NAMALWA (cell line): ENCODE measurements at regions not wholly inside any gene's neighbourhood (a gene's known extent, or its start where the extent isn't known, plus 50 kb on each side); places are given as distances from the start of the nearest gene placed in this dataset.
"Not testable (repeated sequence)": the region's sequence is repeated elsewhere in the genome, so short reads cannot be mapped to it uniquely, and the experiment has no call there.

Source experiments
- DNase-seq: peaks from one replicate; pipeline ENCODE4 v3.0.0-alpha.2; 2015; ENCODE audit warnings: low spot score

- no peak for DNase-seq
Observed at GRCh38 chr20:6715401-6715941, 52.0 kb upstream of the BMP2 start.

DNA sequence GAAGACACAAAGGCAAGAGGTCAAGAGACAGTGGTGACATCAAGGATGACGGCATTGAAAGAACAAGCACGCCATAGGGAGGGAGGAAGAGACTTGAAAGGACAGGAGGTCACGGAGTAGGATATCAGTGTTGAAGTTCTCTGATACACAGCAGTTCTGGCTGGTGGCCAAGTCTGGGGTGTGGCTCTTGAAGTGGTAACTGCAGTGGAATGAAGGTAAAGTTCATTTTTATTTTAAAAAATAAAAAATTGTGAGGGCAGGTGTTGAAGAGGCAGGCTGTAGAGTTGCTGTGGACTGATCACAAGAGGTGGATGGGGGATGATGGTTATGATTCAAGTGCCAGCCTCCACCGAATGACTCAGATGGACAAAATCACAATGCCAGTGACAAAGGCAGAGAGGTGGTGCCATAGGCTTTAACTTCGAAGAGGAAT lies 53.2 kb upstream of the BMP2 start:
- DNase-seq: no peak

DNA sequence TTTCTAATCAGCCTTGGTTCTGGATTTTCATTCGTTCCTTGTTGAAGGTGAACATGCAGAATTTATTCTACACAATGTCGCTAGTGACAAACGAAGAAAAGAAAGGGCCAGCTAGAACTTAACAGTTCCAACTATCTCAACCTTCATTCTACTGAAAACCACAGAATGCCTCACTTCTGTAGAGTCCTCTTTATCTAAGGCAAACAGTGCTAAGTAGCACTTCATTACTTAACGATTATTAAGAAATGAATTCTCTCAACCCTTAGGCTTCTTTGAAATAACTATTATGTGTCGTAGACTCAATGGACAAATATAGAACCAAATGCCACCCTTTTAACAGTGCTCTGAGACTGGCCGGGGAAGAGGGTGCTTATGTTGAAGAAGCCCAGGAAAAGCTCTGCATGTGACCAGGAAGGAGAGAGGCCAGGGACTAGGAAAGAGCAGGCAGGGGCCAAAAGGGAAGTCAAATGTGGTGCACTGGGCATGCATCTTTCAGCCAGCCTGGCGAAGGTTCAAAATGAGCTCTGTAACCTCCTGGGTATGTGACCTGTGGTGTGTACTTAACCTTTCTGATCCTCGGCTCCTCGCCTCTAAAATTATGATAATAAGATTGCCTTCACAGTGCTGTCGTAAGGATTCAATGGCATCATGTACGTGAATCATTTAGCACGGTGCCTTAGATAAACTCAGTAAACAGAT lies 55.4 kb upstream of the BMP2 start:
- DNase-seq: no peak

GRCh38 chr20:6709910-6710595 lies 57.4 kb upstream of the BMP2 start:
- no peak for DNase-seq

DNA sequence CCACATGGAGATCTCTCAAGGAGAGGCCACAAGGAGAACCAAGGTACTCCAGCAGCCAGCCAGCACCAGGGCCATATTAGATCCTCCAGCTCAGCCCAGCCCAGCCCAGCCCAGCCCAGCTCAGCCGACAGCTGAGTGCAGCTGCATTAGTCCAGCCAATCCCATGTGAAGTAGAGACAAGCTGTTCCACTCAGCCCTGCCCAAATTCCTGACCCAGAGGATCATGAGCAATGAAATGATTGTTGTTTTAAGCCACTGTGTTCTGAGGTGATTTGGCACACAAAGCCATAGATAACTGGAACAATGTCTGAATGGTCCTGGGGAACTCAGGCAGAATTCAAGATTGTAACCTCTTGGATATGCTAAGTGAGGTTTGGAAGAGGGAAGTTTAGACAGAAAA lies 59.5 kb upstream of the BMP2 start:
- no peak for DNase-seq

DNA sequence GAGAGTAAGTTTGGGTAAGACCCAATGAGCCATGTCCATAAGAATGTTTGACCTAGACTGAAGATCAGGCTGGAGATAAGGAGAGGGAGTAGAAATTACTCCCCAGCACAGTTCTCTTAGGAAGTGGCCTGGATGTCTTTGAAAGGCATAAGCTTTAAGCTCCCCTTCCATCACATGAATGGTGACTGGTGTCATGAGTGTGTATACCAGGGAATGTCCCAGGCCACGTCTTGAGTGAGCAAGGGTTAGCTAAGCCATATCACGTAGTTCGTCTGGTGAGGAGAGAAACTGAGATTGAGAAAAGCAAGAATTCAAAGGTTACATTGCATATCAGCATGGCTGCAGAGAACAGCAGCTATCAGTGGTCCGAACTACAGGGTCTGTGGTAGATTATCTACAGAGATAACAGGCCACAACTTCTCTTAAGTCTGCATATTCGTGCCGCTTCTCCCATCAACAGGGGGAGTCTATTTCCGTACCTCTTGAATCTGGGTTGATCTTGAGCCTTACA lies 60.1 kb upstream of the BMP2 start:
- no peak for DNase-seq

- no peak for DNase-seq
Observed at GRCh38 chr20:6705926-6706548, 61.4 kb upstream of the BMP2 start.

- no peak for DNase-seq
Observed at GRCh38 chr20:6705106-6705766, 62.2 kb upstream of the BMP2 start.

GRCh38 chr20:6704132-6704861 lies 63.2 kb upstream of the BMP2 start:
- DNase-seq: no peak

- DNase-seq: no peak
Observed at GRCh38 chr20:6703656-6704055, 63.8 kb upstream of the BMP2 start.

GRCh38 chr20:6703047-6703446 lies 64.4 kb upstream of the BMP2 start:
- DNase-seq: no peak

GRCh38 chr20:6702144-6702543 lies 65.3 kb upstream of the BMP2 start:
- DNase-seq: no peak

- DNase-seq: no peak
Observed at GRCh38 chr20:6700563-6701329, 66.7 kb upstream of the BMP2 start.

- DNase-seq: no peak
Observed at GRCh38 chr20:6699921-6700562, 67.4 kb upstream of the BMP2 start.

GRCh38 chr20:6698723-6699122 lies 68.8 kb upstream of the BMP2 start:
- no peak for DNase-seq

DNA sequence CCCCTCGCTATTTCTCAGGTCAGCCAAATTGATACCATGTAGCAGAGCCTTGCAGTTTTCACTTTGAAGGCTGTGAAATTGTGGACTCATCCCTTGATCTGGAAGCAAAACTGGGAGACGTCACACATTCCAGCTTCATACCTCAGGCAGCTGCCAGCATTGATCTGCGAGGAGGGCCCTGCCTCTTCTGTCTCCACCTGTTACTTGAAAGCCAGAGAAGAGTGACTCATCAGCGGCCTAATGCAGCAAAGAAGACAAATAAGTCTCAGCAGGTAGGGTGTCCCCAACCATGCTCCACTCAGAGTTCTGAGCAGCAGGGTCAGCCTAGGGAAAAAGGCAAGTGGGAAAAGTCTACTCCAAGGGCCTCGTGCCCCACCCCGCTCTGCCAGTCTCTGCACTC lies 69.4 kb upstream of the BMP2 start:
- DNase-seq: no peak

DNA sequence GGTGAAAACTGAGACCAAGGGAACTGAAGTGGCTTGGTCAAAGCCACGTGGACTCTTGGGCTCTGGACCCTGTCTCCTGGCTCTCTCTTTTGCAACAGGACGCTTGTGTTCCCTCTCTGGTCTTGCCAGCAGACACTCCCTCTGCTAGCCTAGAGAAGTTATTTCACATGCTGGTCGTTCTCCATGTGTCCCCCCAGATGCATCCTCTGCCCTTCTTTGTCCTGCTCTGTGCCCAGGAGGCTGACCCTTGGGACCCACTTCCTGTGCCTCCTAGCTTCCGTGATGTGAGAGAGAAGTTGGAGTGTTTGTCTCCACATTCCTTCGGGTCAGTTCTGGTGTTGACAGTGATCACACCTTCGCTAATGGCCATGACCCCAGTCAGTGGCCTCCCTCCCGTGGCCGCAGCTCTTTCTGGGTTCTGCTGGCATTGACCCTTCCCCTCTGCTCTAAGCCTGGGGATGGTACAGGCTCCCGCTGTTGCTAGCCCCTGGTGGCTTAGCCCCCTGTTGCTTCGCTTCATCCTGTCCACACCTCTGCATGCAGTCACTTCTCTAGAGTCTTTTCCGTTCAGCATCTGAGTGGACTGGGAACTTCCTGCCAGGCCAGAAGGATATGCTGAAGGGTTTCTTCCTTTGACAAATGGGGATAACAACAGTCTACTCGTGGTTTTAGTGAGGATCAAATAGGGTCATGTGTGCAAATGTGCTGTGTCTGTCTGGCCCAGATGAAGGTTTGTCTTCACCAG lies 70.1 kb upstream of the BMP2 start:
- no peak for DNase-seq

DNA sequence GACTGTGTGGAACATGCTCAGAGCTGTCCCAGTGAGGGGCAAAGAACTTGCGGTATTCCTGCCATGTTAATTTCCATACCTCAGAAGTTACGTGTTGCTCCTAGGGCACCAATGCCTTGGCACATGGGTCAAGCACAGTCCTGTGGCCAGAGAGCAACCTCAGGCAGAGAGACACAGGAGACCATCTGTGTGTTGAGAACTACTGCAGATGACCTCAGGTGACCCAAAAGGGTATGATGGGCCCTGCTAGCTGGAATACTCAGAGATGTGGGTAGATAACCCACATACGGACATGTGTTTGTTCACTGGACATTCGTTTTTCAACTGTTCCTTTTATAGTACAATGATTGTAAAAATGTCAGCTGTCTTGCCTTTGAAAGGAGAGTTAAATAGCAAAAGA lies 71.5 kb upstream of the BMP2 start:
- DNase-seq: no peak

GRCh38 chr20:6693808-6694198 lies 73.7 kb upstream of the BMP2 start:
- DNase-seq: not testable (repeated sequence)
